Kasumi-1 (cell line): ENCODE measurements at regions not wholly inside any gene's neighbourhood (a gene's known extent, or its start where the extent isn't known, plus 50 kb on each side); places are given as distances from the start of the nearest gene placed in this dataset.
"Not testable (repeated sequence)": the region's sequence is repeated elsewhere in the genome, so short reads cannot be mapped to it uniquely, and the experiment has no call there.

Experiments used
- DNase-seq, 2 experiments: peaks; one replicate each; lab custom pipeline; 2025; lab: John Stamatoyannopoulos, UW

DNA sequence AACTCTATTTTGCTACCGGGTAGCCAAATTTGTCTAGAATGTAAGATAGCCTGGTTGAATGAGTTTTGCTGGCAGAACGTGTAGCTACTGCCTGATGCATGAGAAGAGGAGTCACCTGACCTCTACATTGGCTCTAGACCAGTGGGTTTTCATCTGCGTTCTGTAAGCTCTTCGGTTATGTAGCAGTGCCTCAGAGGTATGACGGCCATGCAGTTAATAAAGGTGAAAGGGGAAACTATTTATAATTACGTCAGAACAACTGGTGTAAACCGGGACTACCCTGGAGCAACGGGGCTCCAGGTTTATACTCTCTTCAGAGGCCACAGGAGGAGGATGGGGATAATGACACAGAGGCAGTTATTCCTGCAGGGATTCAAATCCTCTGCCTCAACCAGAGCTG, 173.4 kb upstream of the KITLG start:
- DNase-seq: no peak

DNA sequence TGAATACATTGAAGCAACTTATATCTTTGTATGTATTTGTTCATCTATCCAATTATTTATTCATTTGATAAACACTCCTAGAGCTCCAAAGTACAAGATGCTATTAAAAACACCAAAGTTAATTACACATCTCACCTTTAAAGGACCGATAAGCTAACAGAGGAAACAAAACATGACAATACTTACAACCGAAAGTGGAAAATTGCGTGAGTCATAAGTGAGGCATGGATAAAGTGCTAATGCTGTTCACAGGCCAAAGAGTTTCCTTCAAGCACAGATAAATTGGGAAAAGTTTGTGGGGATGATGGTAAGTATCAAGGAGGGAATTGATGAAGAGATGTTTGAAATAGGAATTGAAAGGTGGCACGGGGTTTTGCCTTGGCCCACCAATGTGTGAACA, 172.8 kb upstream of the KITLG start:
- DNase-seq: no peak

DNA sequence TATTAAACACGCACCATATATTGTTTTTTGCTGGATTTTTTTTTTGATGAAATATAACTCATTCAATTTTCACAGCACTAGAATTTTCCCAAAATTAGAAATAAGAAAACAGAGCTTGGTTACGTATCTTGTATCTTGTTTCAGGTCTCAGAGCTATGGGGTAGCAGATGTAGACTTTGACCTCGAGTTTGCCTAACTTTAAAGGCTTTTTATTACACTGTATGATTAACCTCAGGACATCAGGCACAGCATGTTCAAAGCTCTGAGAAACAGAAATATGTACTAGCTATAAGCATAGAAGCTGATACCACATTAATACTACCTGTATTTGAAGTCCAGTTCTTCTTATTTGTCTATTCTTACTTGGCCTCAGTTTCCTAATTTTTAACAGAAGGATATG, 171.9 kb upstream of the KITLG start:
- DNase-seq: no peak

DNA sequence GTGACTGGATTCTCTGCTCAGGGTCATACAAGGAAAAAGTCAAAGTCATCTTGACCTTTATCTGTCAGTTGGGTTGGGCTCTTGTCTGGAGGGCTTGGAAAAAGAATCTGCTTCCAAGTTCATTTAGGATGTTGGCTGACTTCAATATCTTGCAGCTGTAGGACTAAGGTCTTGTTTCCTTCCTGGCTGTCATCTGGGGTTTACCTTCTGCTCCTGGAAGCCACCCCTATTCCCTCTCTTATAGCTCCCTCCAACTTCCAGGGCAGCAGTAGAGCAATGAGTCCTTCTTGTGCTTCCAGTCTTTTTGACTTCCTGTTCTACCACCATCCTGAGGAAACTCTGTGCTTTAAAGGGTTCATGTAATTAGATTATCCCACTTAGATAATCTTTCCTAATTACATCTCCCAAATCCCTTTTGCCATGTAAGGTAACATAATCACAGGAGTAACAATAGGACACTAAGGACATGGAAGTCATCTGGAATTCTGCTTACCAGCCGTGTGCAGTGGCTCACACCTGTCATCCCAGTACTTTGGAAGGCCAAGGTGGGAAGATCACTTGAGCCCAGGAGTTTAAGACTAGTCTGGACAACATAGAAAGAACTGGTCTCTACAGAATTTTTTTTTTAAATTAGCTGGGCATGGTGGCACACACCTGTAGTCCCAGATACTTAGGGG, 170.7 kb upstream of the KITLG start:
- DNase-seq: no peak

DNA sequence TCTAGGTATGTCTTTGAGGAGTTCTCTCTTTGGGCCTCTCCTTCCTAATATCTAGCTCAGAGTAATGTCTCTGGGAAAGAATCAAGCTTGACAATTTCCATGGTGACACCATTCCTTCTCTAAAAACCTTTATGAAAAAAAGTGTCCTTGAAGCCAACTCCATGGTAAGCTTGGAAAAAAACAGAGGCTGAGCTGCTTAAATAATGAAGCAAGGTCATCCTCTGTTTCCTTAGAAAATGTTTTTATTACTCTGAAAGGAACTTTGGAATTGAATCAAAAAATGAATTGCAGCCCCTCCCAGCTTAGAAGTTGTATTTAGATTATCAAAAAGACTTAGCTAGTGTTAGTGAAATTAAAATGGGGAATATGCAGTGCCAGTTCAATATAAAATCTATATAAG, 166.1 kb upstream of the KITLG start:
- DNase-seq: no peak

DNA sequence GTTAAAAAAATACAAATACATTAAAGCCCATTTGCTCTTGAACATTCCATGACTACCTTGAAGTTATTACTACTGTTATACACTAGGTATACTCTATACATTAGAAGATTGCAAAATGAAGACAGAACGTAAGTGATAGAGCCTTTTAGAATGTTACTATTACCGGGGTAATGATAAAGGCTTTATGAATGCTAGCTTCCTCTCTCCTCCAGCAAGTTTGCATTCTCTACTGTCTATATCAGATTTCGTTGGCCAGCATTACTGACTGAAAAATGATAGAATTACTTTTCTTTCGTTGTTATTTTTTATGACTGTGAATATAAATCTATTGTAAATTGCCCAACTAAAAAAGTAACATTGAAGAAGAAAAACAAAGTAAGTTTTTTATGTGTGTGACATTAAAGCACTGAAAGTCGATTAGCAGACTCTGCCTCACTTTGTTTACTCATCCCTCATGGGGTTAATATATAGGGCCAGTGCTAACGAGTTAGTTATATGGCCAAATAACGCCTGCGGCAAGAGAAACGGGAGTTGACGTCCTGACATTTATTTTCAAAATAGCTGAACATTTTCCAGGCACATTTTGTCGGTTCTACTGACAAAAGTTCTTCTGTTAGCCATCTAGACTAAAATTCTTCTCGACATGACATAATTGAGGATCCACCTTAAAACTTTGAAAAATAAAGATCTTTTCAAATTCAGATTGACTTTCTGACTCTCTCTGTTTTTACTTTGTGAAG, 163.8 kb upstream of the KITLG start:
- no peak for DNase-seq

DNA sequence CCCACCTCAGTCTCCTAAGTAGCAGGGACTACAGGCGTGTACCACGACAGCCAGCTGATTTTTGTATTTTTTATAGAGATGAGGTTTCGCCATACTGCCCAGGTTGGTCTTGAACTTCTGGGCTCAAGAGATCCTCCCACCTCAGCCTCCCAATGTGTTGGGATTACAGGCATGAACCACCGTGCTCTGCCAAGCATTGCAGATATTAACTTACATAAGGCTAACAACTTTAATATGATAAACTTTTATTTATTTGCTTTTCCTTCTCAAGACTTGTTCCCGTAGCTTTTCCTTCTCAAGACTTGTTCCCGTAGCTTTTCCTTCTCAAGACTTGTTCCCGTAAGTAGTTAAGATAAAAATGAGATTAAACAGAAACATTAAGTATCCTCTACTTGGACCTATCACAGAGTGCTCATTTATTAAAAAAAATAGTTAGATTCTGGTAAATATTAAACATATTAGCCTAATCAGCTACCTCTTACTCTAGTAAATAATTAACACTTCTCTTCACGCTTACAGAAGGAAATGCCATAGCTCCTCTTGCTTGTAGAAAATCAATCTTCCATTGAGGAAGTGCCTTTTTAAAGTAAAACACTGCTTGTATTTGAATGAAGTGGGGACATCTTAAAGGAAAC, 157.7 kb upstream of the KITLG start:
- no peak for DNase-seq

DNA sequence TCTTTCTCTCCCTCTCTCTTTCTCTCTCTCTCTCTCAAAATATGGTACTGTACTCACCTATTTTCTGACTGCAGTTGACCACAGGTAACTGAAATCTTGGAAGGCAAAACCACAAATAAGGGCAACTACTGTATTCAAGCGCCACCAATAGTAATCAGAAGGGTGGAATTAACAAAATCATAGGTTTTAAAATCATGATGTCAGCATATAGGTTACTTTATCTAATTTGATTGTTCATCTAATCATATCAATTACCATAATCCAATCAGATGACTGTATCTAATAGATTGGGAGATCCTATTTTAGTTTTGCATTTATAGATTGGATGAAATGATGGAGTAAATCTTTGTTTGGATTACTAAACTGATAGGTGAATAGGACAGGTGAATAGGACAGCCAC, 155.8 kb upstream of the KITLG start:
- DNase-seq: no peak

DNA sequence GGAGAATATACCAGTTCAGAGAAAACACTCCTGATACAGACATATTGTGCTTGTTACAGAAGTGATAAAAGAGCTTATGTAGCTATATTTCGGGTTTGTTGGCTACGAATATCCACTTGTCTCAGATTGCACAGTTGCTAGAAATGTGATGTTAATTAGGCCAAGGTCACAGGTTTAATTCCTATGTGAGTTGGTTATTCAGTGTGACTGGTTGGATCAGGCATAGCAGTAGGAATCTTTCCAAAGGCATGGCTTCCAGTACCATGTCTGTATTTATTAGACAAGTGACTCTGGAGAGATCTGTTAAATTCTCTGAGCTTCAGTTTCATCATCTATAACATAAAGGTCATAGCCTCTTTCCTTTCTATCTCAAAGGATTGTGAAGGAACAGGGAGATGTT, 152.7 kb upstream of the KITLG start:
- no peak for DNase-seq

DNA sequence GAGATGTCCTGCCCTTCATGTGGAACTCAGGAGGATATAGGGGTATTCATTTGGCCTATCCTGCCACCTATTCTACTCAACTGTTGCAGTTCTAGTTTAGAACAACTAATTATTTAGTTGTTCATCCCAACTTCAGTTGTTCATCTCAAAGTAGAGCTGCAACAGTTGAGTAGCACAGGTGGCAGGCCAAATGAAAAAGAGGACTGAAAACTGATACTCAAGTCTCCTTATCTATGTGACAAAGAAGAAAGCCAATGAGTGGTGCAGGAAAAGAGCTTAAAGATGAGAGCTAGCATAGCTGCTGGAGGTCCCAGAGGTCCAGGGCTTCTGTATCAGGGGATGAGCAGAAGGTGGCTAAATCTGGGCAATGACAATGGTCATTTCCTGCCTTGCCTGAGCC, 148.9 kb upstream of the KITLG start:
- DNase-seq: no peak

DNA sequence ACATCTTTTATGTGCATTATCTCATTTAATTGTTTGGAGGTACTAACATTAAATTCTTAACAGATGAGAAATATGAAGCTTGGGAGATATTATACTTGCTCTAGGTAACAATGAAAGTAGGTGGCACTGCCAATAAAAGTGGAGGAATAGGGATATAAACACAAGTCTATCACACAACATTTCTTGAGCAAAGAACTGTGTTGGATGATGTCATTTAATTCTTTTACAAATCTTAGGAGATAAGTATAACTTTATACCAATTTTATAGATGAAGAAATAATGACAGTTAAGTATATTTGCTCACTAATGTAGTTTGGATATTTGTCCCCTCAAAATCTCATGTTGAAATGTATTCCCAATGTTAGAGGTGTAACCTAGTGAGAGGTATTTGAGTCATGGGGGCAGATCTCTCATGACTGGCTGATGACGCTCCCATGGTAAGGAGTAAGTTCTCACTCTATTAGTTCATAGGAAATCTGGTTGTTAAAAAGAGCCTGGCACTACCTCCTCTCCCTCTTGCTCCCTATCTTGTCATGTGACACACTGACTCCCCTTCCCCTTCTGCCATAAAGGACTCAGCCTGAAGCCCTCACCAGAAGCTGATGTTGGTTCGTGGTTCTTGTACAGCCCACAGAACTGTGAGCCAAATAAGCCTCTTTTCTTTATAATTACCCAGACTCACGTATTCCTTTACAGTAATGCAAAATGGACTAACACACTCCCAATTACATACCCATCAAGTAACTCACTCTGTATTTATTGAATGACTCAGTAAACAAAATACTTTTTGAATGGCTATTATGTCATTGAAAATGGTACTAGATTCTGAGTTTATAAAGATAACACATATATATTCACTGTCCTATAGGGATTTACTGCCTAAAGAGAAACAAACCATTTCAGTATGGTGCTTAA, 146.8 kb upstream of the KITLG start:
- DNase-seq: no peak

DNA sequence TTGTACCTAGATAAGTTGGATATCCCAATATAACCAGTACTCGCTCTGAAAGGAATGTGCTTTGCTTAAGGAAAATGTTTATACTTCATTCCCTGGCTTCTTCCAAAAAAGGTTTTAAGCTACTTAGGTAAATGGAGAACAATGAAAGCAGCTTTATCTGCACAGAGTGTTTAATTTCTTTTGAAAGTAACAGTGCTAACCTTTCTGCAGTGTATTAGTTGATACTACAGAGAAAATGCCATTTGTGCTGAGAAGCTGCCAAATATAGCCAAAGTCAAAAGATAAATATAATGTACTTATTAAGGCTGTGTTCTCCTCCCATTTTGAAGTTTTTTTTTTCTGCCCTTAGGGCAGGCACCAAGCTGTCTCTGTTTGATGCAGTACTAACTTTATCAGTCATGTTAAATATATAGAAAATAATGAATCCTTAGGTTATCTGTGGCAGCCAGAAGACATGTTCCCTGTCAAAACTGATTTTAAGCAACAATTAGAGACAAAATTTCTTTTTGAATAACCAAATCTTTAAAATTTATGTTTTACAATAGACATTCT, 145.4 kb upstream of the KITLG start:
- DNase-seq: no peak

DNA sequence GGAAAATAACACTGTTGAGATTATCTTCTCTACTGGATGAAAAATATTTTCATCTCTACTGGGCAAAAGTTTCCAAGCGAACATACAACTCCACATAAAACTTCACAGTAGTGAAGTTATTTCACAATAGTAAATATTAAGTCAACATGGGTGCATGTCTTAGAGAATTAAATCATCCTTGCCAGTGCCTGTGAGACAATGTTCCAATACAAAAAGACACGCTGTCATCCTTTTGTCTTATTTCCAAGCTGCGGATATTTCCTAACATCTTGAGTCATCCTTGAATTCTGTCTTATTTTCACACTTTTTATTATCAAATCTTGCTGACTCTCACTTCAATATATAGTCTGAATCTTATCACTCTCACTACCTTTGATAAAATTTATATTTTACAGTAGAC, 142.9 kb upstream of the KITLG start:
- no peak for DNase-seq

DNA sequence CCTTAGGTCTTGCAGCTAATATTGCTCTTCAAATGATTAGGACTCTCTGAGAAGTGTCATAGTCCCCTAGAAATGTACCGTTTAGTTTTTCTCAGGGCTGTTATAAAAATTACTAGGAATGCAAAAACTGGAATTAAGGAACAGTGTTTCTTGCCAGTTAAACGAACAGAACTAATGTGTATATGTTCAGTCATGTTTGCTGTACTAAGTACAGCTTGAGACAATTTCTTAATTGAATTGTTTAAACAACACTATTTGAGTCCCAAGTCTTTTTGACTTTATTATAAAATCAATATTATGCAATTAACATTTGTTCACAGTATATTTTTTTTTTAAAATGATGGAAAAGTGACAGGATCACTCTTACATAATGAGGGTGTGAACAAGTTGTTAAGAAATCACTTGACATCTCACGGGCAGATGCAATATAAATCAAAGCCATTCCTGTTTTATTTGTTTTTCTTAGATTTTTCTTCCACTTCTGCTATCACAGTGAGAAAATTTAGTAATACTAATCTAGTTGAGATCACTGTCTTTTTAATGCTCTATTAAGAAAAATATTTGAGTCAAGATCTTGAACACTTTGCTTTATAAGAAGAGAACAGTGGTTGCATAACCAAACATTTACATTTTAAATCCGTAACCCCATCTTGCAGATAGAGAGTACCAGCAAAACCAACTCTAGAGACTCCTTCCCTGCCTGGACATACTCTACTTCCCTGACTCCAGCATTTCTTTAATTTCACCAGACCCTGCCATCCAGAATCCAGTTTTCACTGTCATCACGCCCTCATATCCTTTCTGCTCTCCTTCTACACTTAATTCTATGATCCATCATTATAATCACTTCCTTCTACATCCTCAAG, 140.7 kb upstream of the KITLG start:
- no peak for DNase-seq

DNA sequence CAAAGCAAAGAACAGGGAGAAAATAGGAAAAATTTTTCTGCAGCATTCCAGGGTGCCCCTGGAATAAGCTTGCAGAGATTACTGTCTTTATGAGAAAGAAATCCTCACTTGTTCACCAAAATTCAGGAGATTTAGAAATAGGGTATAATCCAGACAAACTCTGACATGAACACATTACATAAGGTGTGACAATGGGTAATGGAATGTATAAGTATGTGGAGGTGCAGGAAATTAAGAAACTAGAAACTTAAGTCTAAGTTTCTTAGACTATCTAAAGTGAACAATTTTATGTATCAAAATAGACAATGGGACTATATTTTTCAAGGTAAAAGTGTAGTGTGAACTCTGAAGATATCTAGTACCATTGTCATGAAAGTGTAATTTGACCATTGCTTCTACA, 140.0 kb upstream of the KITLG start:
- DNase-seq: no peak

DNA sequence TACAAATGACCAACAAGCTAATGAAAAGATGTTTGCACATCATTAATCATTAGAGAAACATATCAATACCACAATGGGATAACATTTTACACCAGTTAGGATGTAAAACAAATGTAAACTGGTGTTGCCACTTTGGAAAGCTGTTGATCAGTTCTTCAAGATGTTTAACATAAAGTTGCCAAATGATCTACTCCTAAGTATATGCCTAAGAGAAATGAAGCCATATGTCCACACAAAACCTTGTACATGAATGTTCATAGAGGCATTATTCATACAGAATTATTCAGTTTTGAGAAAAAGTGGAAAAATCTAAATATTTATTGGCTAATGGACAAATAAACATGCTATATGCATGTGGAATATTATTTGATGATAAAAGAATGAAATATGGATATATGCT, 136.9 kb upstream of the KITLG start:
- DNase-seq: no peak

DNA sequence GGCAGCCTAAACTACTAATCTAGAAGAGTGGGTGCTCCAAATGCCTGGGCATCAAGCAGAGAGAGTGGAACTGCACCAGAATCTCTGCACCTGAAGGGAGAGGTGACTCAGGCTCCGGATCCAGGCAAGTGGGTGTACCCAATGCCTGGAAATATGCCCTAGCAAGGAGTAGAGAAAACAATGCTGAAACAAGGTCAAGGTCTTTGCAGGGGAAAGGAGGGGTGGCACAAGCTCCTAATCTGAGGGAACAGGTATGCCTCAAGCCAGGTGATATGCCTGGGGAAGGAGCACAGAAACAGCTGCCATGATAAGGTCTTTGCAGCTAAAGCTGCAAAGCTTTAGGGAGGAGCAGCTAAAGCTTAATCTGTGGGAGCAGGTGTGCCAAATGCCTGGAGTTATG, 136.0 kb upstream of the KITLG start:
- no peak for DNase-seq

DNA sequence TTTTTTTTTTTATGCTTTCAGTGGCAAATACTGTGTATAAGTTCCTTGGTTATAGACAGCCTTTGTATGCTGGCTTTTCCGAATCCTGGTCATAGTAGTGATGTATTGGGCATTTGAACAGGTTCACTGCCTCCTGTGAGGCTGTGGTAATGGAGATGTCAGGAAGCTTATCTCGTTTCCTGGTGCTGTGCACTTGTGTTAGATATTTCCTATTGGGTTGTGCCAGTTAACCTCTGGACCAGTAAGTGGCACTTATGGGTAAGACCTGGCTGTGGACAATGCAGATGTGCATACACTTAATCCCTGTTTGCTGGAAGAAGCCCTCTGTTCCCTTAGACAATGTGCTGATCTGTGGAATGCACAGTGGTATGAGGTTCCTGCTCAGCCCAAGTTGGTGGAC, 135.4 kb upstream of the KITLG start:
- no peak for DNase-seq

DNA sequence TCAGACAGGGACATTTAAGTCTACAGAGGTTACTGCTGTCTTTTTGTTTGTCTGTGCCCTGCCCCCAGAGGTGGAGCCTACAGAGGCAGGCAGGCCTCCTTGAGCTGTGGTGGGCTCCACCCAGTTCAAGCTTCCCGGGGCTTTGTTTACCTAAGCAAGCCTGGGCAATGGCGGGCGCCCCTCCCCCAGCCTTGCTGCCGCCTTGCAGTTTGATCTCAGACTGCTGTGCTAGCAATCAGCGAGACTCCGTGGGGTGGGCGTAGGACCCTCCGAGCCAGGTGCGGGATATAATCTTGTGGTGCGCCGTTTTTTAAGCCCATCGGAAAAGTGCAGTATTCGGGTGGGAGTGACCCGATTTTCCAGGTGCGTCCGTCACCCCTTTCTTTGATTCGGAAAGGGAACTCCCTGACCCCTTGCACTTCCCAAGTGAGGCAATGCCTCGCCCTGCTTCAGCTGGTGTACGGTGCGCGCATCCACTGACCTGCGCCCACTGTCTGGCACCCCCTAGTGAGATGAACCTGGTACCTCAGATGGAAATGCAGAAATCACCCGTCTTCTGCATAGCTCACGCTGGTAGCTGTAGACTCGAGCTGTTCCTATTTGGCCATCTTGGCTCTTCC, 134.1 kb upstream of the KITLG start:
- DNase-seq: not testable (repeated sequence)

DNA sequence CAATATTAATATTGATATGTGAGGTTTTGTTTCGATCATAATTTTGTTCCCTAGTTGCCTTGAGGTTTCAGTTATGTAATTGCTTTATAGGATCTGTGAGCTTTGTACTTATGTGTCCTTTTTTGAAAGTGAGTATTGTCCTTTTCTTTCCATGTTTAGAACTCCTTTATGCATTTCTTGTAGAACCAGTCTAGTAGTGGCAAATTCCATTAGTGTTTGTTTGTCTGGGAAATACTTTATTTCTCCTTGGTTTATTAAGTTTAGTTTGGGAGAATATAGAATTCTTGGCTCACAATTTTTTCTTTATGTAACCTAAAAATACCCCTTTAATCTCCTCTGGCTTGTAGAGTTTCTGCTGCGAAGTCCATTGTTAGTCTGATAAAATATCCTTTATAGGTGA, 127.5 kb upstream of the KITLG start:
- no peak for DNase-seq

DNA sequence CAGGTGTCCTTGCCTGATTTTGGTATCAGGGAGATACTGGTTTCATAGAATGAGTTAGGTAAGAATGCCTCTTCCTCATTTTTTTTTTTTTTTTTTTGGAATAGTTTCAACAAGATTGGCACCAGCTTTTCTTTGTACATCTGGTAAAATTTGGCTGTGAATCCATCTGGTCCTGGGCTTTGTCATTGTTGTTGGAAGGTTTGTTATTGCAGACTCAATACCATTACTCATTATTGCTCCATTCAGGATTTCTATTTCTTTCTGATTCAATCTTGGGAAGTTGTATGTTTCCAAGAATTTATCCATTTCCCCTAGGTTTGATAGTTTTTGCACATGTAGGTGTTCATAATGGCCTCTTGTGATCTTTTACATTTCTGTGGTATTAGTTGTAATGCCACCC, 126.0 kb upstream of the KITLG start:
- no peak for DNase-seq
